ENCODE measurements at regions not wholly inside any gene's neighbourhood (a gene's known extent, or its start where the extent isn't known, plus 50 kb on each side); places are given as distances from the start of the nearest gene placed in this dataset.

DNA sequence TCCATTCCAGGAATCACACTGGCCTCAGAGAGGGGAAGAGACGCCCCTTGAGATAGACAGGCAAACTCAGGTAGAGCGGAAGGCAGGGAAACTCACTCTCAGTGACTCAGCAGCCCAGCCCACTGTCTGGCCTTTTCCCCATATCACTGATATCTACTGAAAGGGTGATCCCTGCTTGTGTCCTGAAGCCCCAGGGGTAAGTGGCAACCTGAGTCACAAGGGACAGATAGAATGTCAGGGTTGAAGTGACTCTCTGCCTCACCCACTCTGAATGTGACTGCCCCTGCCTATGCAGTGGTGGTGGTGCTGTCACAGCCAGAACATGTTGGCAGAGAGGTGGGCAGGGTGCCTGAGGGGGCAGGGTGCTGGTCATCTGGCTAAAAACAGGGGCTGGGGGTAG is 157.5 kb upstream of the FGGY start (continued):
- no peak for TF ChIP-seq EP400 (IDR thresholded peaks at IDR 0.05)
- TF ChIP-seq RAD51 (IDR thresholded peaks at IDR 0.05; ENCODE audit: borderline replicate concordance, low read depth), result no peak
- no peak for TF ChIP-seq SMC3 (conservative IDR thresholded peaks at IDR 0.05; ENCODE audit: insufficient read depth, low read depth, low read length)
- peak; percentile 58; the same call in 1 of the 2 replicates for TF ChIP-seq ZEB2 (IDR thresholded peaks at IDR 0.05)

DNA sequence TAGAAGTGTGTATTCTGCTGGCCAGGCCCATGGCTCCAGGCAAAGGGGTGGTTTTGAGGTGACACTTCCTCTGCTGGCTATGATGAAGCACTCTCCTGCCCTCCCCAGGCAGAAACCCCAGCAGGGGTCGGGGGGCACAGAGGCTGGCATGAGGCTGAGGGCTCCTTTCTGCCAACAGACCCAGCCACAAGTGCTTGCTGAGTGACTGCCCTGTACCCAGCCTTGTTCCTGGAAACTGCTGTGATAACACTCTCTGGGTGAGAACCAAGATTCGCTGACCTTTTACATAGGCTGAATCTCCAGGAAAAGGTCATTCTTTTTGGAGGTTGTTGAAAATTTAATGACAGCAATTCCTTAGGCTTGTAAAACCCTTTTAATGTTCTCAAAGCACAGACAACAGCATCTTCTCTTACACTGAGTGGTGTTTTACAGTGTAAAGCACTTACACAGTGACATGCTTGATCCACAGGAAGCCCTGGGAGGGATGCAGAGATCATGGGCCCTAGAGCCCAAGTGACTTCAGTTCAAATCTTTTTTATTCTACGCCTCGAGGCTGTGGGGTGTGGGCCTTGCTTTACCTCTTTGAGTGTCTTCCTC is 155.5 kb upstream of the FGGY start:
- DNase-seq (ENCODE audit: extremely low read depth in 1 of 4, low spot score in 3 of 4), result no peak
- no TSS peak for BruUV-seq (replicated peaks)
- ChIA-PET CTCF (ENCODE audit: low intra/inter-chr PET ratio) (no interaction called here), POLR2A (no interaction called here)
- Histone ChIP-seq H2AFZ (ENCODE audit: low read depth, low read length) (no peak overlapping the region), H3K36me3 (ENCODE audit: control insufficient read depth, insufficient read depth, low read length) (no peaks in the 10 kb centered on the region), H3K9me1 (ENCODE audit: control insufficient read depth, insufficient read depth, low read length) (no peaks in the 10 kb centered on the region), H3K9me3 (replicated peaks; ENCODE audit: control insufficient read depth, insufficient read depth, low read depth, low read length) (no peaks in the 10 kb centered on the region), H3K27ac (ENCODE audit: extremely low read depth, low read depth, low read length) (no peak overlapping the region), H3K27me3 (ENCODE audit: control insufficient read depth in 2 of 2, insufficient read depth in 2 of 2, low read length in 2 of 2) (peaks cover 0 to 3% of the 10 kb centered on the region in 2 experiments; a peak in 1 of 5 replicates), H3K4me3 (no peak overlapping the region), H3K9ac (ENCODE audit: insufficient read depth in 1 of 2, low read depth in 2 of 2, low read length in 2 of 2) (no peak overlapping the region), H4K20me1 (replicated peaks; ENCODE audit: control insufficient read depth, insufficient read depth, low read length) (0 out of 2 replicates have a peak, but pooled peaks cover 4% of the 10 kb centered on the region), H3K79me2 (ENCODE audit: control insufficient read depth, insufficient read depth, low read length) (no peaks in the 10 kb centered on the region), H3K4me2 (ENCODE audit: insufficient read depth, low read length) (no peak overlapping the region), H3K4me1 (replicated peaks in 1 of 2; ENCODE audit: control insufficient read depth in 2 of 2, insufficient read depth in 2 of 2, low read length in 2 of 2) (peaks cover 0 to 6% of the 10 kb centered on the region in 2 experiments; a peak in 2 of 5 replicates)
- no peak for ATAC-seq
- intact Hi-C loops (cut with micrococcal nuclease) (loop anchor here (10.0 kb wide), 1 partner anchor 357 kb away; the partner anchor contains the start of gene JUN), in situ Hi-C loops (cut with MboI) (no loop called here)
- 25% methylated on average over 4 of the region's 4 CpGs for WGBS (ENCODE audit: insufficient coverage, low coverage, missing lambda C conversion rate)
- TF ChIP-seq, protein P1, sequence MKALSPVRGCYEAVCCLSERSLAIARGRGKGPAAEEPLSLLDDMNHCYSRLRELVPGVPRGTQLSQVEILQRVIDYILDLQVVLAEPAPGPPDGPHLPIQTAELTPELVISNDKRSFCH (CRISPR knock-in tag; IDR thresholded peaks at IDR 0.05), result no peak
- TF ChIP-seq, protein P1 (tag; IDR thresholded peaks at IDR 0.05), result 0 out of 2 replicates have a peak, but pooled peaks have one; percentile 41
- TF ChIP-seq, protein P2, sequence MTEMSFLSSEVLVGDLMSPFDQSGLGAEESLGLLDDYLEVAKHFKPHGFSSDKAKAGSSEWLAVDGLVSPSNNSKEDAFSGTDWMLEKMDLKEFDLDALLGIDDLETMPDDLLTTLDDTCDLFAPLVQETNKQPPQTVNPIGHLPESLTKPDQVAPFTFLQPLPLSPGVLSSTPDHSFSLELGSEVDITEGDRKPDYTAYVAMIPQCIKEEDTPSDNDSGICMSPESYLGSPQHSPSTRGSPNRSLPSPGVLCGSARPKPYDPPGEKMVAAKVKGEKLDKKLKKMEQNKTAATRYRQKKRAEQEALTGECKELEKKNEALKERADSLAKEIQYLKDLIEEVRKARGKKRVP (CRISPR knock-in tag; IDR thresholded peaks at IDR 0.05), result no peak
- FAIRE-seq, result no peak
